Activated naive CD4-positive, alpha-beta T cell treated with anti-CD3 and anti-CD28 coated beads, Interleukin-2, amount 50 U/mL, for 72 hours (primary cell): ENCODE measurements at regions not wholly inside any gene's neighbourhood (a gene's known extent, or its start where the extent isn't known, plus 50 kb on each side); places are given as distances from the start of the nearest gene placed in this dataset.
A peak's percentile ranks its signal among the peaks of the same experiment; 100 is the strongest.

Source experiments
- ATAC-seq, 2 donors: fragments of 150-1000 bp; cut with Tn5 transposase; 2 replicates each; pipeline ENCODE4 v1.10.0; 2021; ENCODE audit warnings: mild to moderate bottlenecking in 2 of 2, moderate library complexity in 2 of 2
- DNase-seq, 2 donors: peaks; one replicate each; pipeline ENCODE4 v3.0.0; 2021 to 2022; ENCODE audit warnings: low spot score in 2 of 2
- H3K27ac Mint-ChIP-seq, 2 donors: one replicate each; pipeline ENCODE4 v1.8.0; 2022; ENCODE audit warnings: mild to moderate bottlenecking in 2 of 2, mixed read lengths in 2 of 2
- H3K36me3 Mint-ChIP-seq, 2 donors: one replicate each; pipeline ENCODE4 v1.8.0; 2022; ENCODE audit warnings: mixed read lengths in 2 of 2
- H3K9me3 Mint-ChIP-seq, 2 donors: one replicate each; pipeline ENCODE4 v1.8.0; 2022; ENCODE audit warnings: mixed read lengths in 2 of 2

DNA sequence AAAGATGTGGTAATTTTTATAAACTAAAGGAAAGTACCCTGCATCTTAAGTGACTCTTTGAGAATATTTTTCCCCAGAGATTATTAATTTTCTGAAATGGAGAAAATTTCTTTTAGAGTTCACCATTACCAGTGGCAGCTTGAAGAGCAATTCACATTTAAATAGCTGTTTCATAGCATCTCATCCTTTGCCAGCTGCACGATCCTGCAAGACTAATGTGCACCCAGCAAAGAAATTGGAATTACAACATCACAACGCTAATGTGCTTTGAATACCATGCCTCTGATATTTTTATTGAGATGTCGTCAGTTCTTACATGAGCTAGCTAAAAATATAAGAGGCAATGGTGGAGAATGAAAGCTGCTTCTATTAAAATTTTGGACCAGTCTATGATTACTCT, 423.5 kb downstream of the TAF11L14 start:
- Mint-ChIP-seq H3K27ac (no peak overlapping the region), H3K9me3 (peaks cover 13 to 17% of the 10 kb centered on the region in 2 donors), H3K36me3 (peaks cover 0 to 5% of the 10 kb centered on the region in 2 donors)
- ATAC-seq (no peak), DNase-seq (no peak)

DNA sequence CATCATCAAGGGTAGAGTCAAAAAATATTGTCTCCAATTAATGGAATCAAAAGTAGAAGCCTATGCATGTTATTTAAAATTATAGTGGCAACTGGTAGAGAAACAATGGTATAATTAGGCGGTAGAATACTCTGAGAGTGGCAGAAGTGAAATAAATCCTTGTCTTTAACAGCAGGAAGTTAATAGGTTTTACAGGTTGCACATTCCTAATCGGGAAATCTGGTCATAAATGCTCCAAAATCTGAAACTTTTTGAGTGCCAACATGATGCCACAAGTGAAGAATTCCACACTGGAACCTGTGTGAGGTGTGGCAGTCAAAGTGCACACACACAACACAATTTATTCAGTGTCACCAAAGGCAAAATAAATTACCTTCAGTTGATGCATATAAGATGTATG, 433.4 kb downstream of the TAF11L14 start:
- ATAC-seq (no peak), DNase-seq (no peak)
- Mint-ChIP-seq H3K36me3 (no peaks in the 10 kb centered on the region), H3K27ac (no peak overlapping the region), H3K9me3 (peaks cover 9 to 21% of the 10 kb centered on the region in 2 donors)

DNA sequence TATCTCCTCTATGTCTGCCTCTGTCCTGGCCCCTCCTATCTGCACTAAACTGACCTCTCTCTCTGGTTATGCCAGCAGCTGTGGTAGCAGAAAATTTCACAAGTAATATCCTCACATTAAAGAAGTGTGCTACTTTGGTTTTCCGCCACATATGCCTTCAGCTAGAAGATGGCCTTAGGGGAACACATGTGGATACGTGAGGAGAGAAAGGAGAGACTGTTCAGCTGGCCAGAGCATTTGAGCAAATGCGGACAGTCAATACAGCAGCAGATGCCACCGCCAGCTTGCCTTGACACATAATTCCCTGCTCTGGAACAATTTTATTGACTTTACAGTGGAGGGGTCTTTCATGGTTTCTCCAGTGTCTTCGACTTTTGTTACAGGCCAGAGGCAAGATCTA, 434.6 kb downstream of the TAF11L14 start:
- Mint-ChIP-seq H3K9me3 (peaks cover 7 to 14% of the 10 kb centered on the region in 2 donors), H3K27ac (no peak overlapping the region), H3K36me3 (no peaks in the 10 kb centered on the region)
- no peak for ATAC-seq
- DNase-seq, result no peak

DNA sequence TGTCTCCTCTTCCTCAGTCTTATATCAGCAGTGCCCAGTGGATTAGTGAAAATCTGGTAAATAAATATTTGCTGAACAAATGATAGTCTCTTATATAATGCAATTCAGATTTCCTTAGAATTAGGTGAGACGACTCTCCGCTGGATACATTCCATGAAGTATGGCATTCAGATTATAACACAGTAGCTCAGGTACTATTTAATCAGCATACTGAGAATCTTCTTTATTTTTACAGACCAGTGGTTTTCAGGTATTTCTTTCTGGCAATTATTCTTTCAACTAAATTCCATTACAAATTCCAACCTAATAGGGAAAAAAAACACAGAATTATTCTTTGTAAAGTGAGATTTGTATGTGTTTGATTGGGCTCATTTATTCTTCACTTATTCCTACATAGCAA, 435.5 kb downstream of the TAF11L14 start:
- Mint-ChIP-seq H3K27ac (peak overlapping the region in 1 of 2 donors; percentile 17), H3K9me3 (peaks cover 4 to 11% of the 10 kb centered on the region in 2 donors), H3K36me3 (no peaks in the 10 kb centered on the region)
- ATAC-seq, result no peak
- no peak for DNase-seq

DNA sequence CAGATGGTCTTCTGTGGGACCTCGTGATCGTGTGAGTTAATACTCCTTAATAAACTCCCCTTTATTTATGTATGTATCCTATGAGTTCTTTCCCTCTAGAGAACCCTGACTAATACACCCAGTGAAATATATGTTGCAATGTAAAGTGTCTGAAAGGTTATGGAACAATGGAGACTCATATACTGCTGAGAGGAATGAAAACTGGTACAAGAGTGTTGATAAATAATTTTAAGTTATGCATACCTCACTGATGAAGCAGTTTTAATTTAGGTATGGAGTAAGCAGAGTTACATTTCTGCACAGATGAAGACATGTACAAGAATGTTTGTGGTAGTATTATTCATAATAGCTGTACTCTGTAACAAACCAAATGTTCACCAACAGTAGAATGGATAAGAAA, 438.3 kb downstream of the TAF11L14 start:
- Mint-ChIP-seq H3K9me3 (peaks cover 8 to 9% of the 10 kb centered on the region in 2 donors), H3K36me3 (no peaks in the 10 kb centered on the region), H3K27ac (no peak overlapping the region)
- no peak for DNase-seq
- ATAC-seq, result no peak

DNA sequence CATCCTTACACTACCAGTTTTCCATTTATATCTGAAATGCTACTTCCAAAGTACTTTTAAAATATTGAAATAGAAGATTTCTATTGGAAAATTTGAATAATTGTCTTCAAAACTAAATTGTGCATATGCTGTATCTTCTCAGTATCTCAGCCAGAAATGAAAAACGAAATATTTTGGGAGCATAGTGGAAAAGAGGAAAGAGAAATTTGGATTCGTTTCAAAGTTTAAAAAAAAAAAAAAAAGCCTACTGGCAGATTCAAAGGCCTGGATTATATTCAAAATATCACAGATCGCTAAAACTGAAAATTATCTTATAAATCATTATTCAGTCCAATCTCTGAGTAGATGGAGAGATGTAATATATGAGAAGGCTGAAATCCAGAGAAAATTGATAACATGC, 440.7 kb downstream of the TAF11L14 start:
- Mint-ChIP-seq H3K9me3 (peaks cover 4 to 9% of the 10 kb centered on the region in 2 donors), H3K36me3 (no peaks in the 10 kb centered on the region), H3K27ac (no peak overlapping the region)
- ATAC-seq (no peak), DNase-seq (no peak)

DNA sequence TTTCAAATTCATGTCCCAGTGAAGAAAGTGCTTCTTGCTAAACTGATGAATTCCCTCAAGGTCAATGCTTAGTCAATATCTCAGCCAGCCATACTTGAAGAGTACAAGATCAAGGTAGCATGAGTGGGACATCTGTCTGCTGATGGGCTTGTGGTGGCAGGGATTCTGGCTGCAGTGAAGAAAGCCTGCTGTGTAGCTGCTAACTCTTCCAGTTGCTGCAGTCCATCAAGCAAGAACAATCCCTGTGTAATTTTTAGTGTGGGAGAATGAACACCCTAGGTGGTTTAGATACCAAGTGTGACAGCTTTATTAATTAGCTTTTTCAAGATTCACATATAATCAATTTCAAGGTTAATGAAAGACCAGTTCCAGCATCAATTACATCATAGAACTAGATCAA, 443.9 kb downstream of the TAF11L14 start:
- Mint-ChIP-seq H3K36me3 (no peaks in the 10 kb centered on the region), H3K9me3 (peaks cover 10 to 14% of the 10 kb centered on the region in 2 donors), H3K27ac (no peak overlapping the region)
- DNase-seq (no peak), ATAC-seq (no peak)

DNA sequence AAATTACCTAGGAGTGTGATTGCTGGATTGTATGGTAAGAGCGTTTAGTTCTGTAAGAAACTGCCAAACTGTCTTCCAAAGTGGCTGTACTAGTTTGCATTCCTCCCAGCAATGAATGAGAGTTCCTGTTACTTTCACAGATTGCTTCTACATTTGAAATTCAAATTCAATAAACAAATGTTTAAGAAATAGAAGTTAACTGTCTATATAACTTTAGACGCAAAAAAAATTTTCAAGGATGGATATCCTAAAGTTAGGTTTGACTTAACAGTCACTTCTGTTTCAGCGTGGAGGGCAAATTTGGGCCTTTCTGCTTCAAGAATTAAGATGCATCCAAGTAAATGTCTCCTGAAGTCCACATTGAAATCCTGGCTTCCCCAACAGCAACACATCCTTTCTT, 445.6 kb downstream of the TAF11L14 start:
- no peak for ATAC-seq
- peaks cover 13 to 23% of the 10 kb centered on the region in 2 donors for H3K9me3 Mint-ChIP-seq
- no peaks in the 10 kb centered on the region for H3K36me3 Mint-ChIP-seq
- DNase-seq, result no peak
- no peak overlapping the region for H3K27ac Mint-ChIP-seq

DNA sequence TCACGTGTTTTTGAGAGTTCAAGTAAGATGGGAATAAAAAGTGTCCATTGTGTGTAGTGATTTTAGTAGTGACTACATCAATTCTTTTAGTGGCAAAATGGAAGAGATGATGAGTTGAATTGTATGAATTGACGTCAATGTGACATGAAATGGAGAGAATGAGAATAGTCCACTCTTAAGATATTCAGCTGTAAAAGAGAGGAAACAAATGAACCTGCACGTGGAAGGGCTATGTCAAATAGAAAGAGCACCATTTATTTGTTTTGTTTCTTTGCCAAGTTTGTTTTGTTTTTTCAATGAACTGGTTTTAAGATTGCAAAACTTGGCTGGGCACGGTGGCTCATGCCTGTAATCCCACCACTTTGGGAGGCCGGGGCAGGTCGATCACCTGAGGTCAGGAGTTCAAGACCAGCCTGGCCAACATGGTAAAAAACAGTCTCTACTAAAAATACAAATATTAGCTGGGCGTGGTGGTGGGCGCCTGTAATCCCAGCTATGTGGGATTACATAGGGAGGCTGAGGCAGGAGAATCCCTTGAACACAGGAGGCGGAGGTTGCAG, 453.8 kb downstream of the TAF11L14 start:
- H3K27ac Mint-ChIP-seq, result no peak overlapping the region
- peaks cover 20 to 24% of the 10 kb centered on the region in 2 donors for H3K9me3 Mint-ChIP-seq
- DNase-seq (no peak), ATAC-seq (no peak)
- H3K36me3 Mint-ChIP-seq, result peaks cover 0 to 4% of the 10 kb centered on the region in 2 donors

DNA sequence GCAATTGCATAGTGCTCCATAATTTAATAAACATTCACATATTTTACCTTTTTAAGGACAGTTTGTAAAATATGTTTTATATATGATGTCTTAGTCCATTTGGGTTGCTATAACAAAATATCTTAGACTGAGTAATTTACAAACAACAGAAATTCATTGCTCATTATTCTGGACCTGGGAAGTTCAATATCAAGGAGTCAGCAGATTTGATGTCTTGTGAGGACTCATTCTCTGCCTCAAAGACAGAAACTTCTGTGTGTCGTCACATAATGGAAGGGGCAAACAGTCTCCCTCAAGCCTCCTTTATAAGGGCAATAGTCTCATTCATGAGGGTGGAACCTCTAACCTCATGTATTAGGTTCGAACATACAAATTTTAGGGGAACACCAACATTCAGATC, 455.9 kb downstream of the TAF11L14 start:
- ATAC-seq (no peak), DNase-seq (no peak)
- Mint-ChIP-seq H3K9me3 (peaks cover 17 to 21% of the 10 kb centered on the region in 2 donors), H3K36me3 (peaks cover 0 to 4% of the 10 kb centered on the region in 2 donors), H3K27ac (no peak overlapping the region)

DNA sequence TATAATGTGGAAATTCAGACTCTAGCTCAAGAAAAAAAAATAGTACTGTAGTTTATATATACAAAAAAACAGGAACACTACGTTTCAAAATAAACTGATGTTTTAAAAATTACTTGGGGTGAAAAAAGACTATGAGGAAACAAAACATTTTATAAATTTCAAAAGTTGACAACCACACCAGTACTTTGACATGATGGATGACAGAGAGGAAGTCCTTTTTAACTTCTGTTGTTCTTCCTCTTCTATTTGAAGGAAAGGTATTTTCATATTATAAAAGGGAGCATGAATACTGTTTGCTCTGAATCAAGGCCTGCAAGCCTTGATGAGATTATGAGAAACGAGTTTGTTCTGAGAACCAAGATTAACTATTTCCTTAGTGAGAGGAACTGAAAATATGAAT, 456.9 kb downstream of the TAF11L14 start:
- Mint-ChIP-seq H3K9me3 (peaks cover 17 to 20% of the 10 kb centered on the region in 2 donors), H3K27ac (no peak overlapping the region), H3K36me3 (peaks cover 0 to 4% of the 10 kb centered on the region in 2 donors)
- ATAC-seq (no peak), DNase-seq (no peak)

DNA sequence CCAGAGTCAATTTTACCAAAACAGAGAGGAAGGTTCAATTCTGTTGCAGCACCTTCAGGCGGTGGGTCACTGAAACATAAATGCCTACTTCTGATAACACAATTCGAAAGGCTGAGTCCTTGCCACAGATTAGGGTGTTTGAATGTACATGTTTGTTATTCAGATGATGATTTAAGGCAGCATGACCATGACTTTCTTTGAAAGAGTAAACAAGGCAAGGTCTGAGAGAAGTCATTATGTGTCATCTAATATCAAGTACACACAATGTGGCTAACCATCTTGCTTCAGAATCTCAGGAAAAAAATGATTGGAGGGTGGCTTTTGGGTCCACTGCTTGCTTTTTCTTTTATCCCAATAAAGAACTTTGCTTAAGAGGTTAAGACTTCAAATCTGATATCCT, 457.5 kb downstream of the TAF11L14 start:
- no peak overlapping the region for H3K27ac Mint-ChIP-seq
- DNase-seq, result no peak
- no peak for ATAC-seq
- peaks cover 18 to 23% of the 10 kb centered on the region in 2 donors for H3K9me3 Mint-ChIP-seq
- H3K36me3 Mint-ChIP-seq, result peaks cover 0 to 4% of the 10 kb centered on the region in 2 donors

DNA sequence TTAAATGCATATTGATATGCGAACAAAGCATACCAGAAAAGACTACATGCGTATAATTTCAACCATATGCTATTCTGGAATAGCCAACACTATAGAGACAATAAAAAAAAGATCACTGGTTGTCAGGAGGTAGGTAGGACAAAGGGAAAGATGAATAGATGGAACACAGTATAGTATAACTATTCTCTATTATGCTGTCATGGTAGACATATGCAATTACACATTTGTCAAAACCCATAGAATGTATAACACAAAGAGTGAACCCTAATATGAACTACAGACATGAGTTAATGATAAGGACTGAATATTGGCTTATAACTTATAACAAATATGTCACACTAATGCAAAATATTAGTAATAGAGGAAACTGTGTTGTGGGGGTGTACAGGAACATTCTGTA, 460.8 kb downstream of the TAF11L14 start:
- peaks cover 15% of the 10 kb centered on the region in 2 donors for H3K9me3 Mint-ChIP-seq
- H3K27ac Mint-ChIP-seq, result no peak overlapping the region
- no peaks in the 10 kb centered on the region for H3K36me3 Mint-ChIP-seq
- no peak for DNase-seq
- ATAC-seq, result no peak

DNA sequence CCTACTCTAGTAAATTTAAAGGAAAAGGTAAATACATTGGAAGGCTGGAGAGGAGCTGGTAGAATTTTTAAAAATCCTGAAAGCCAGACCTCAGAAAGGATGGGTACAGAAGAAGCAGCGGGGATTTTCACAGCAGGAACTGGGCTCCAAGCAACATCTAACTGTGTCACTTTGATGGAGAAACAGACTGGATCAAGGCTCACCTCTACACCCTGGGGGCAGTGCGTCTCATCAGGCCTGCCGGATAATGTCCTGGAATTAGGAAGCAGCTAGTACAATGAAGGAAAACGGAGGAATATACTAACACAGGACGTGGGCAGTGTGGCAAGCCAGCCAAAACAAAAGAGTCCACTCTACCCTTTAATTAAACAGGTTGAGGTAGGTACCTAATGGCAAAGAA, 463.6 kb downstream of the TAF11L14 start:
- DNase-seq, result no peak
- no peak for ATAC-seq
- no peak overlapping the region for H3K27ac Mint-ChIP-seq
- H3K9me3 Mint-ChIP-seq, result peaks cover 15 to 16% of the 10 kb centered on the region in 2 donors
- H3K36me3 Mint-ChIP-seq, result no peaks in the 10 kb centered on the region

DNA sequence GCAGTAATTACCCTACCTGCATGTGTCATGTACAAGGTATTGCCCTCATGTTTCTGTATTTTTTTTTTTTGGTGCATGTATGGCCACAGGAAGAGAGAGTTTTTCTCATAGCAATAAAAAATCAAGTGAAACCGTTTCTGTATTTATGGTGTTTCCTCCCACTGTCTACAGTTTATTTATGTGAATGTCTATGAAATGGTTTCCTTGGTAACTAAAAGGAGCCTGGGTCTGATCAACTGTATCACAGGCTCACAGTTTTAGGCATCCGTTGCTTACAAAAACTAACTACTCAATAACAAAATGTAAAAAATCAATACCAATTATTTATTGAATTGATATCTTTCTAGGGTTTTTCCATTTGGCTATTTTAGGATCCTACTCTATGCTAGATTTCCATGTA, 464.4 kb downstream of the TAF11L14 start:
- Mint-ChIP-seq H3K27ac (no peak overlapping the region), H3K9me3 (peaks cover 12 to 15% of the 10 kb centered on the region in 2 donors), H3K36me3 (no peaks in the 10 kb centered on the region)
- ATAC-seq (no peak), DNase-seq (no peak)

DNA sequence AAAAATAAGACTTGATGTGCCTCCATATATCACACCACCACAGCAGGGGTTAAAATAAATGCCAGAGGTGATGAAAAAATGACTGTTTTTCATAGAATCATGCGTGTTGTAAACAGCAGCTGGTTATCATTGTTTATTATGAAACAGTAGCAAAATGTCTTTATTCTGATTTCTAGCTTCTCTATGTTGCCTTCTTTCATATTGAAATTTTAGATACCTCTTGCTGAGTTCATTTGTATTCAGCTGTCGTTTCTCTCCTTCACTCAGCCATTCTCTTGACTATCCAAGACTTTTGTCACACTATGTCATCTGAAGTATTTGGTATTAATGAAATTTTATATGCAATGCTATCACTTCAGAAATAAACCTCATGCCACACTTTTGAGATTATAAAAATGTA, 465.0 kb downstream of the TAF11L14 start:
- H3K36me3 Mint-ChIP-seq, result no peaks in the 10 kb centered on the region
- no peak overlapping the region for H3K27ac Mint-ChIP-seq
- ATAC-seq (no peak), DNase-seq (no peak)
- peaks cover 12 to 15% of the 10 kb centered on the region in 2 donors for H3K9me3 Mint-ChIP-seq

DNA sequence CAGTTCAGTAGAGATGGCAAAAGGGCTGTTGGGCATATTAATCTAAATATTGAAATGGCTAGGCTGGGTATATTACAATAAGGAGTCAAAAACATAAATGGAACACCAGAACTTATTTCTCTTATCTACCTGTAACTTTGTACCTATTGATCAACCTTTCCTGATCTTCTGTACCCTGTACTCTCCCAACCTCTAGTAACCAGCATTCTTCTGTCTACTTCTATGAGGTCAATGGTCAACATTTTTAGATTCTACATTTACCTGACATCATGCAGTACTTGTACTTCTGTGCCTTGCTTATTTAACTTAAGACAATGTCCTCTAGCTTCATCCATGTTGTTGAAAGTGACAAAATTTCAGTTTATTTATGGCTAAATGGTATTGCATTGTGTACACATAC, 467.3 kb downstream of the TAF11L14 start:
- ATAC-seq, result no peak
- H3K27ac Mint-ChIP-seq, result no peak overlapping the region
- no peak for DNase-seq
- H3K9me3 Mint-ChIP-seq, result peaks cover 9 to 10% of the 10 kb centered on the region in 2 donors
- H3K36me3 Mint-ChIP-seq, result no peaks in the 10 kb centered on the region

DNA sequence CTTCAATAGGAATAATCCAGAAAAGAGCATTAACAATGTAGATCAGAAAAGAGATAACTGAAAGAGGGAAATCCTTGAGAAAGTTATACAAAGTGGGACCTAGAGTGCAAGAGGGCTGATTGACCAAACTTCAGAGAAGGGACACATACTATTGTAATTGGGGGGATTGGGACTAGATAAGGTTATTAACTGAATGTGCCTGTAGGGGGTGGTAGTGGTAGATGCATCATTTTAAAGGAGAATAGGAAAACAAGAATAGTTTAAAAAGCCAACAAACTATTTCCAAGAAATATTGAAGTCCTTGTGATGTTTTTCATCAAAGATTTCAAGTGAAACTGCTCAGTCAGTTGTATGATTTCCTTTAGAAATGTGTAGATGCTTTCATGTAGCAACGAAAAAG, 468.5 kb downstream of the TAF11L14 start:
- DNase-seq (no peak), ATAC-seq (no peak)
- Mint-ChIP-seq H3K36me3 (no peaks in the 10 kb centered on the region), H3K9me3 (peaks cover 14 to 21% of the 10 kb centered on the region in 2 donors), H3K27ac (no peak overlapping the region)

DNA sequence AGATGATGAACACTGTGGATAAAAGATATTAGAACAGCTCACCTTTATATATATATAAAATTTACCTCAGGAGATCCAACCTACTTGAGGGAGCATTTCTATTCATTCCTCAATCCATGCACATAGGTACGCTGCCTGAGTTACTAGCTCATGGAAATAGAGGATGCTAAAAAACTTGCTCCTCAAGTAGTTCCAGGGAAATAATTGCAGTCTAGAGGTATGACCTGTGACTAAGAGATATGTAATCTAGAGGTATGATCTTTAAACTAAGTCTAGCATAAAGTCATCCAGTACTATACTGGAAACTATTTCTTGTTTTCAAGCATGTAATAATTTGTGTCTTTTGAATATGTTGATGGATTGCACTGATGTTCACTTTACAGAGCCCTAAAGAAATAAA, 471.2 kb downstream of the TAF11L14 start:
- DNase-seq, result no peak
- no peak for ATAC-seq
- no peak overlapping the region for H3K27ac Mint-ChIP-seq
- no peaks in the 10 kb centered on the region for H3K36me3 Mint-ChIP-seq
- H3K9me3 Mint-ChIP-seq, result peaks cover 13 to 27% of the 10 kb centered on the region in 2 donors
